Parathyroid adenoma (tissue), 2 donors: ENCODE measurements at regions not wholly inside any gene's neighbourhood (a gene's known extent, or its start where the extent isn't known, plus 50 kb on each side); places are given as distances from the start of the nearest gene placed in this dataset.

Source experiments
- H2AFZ ChIP-seq: fragments of 300-600 bp; sonication (generic); one replicate; pipeline ENCODE4 v1.7.0; 2017; ENCODE audit warnings: antibody characterized with exemption, mild to moderate bottlenecking
- H3K27ac ChIP-seq: fragments of 300-600 bp; sonication (generic); one replicate; pipeline ENCODE4 v1.7.0; 2017
- H3K27me3 ChIP-seq: fragments of 300-600 bp; sonication (generic); one replicate; pipeline ENCODE4 v1.7.0; 2017; ENCODE audit warnings: low read length; ENCODE audit not compliant: control insufficient read depth, insufficient read depth
- H3K36me3 ChIP-seq: fragments of 300-600 bp; sonication (generic); one replicate; pipeline ENCODE4 v1.7.0; 2017; ENCODE audit warnings: low read length; ENCODE audit not compliant: control insufficient read depth, insufficient read depth
- H3K4me1 ChIP-seq: fragments of 300-600 bp; sonication (generic); one replicate; pipeline ENCODE4 v1.7.0; 2017; ENCODE audit warnings: control low read depth
- H3K4me2 ChIP-seq: fragments of 300-600 bp; sonication (generic); one replicate; pipeline ENCODE4 v1.7.0; 2017; ENCODE audit warnings: low read length
- H3K4me3 ChIP-seq: fragments of 300-600 bp; sonication (generic); one replicate; pipeline ENCODE4 v1.7.0; 2017; ENCODE audit warnings: low read depth, low read length
- H3K79me2 ChIP-seq: fragments of 300-600 bp; sonication (generic); one replicate; pipeline ENCODE4 v1.7.0; 2017; ENCODE audit warnings: control low read depth
- H3K9ac ChIP-seq: fragments of 300-600 bp; sonication (generic); one replicate; pipeline ENCODE4 v1.7.0; 2017; ENCODE audit warnings: mild to moderate bottlenecking
- H3K9me3 ChIP-seq: fragments of 300-600 bp; sonication (generic); one replicate; pipeline ENCODE4 v1.7.0; 2017; ENCODE audit warnings: low read length; ENCODE audit not compliant: control insufficient read depth
- CTCF ChIP-seq: fragments of 300-600 bp; sonication (generic); IDR thresholded peaks from one replicate; pipeline ENCODE4 v1.7.0; 2017; ENCODE audit warnings: antibody characterized with exemption, mild to moderate bottlenecking
- donor health status: primary hyperparathyroidism.

GRCh38 chr20:4370851-4371250, 121.8 kb upstream of the ADRA1D start:
- Histone ChIP-seq H2AFZ (no peak overlapping the region), H3K4me1 (no peaks in the 10 kb centered on the region), H3K9ac (no peak overlapping the region), H3K9me3 (no peaks in the 10 kb centered on the region), H3K36me3 (no peaks in the 10 kb centered on the region), H3K27me3 (no peaks in the 10 kb centered on the region), H3K4me3 (no peak overlapping the region), H3K4me2 (no peak overlapping the region), H3K79me2 (no peaks in the 10 kb centered on the region), H3K27ac (no peak overlapping the region)
- TF ChIP-seq CTCF, result no peak

- H3K4me3 ChIP-seq, result no peak overlapping the region
- H3K27ac ChIP-seq, result no peak overlapping the region
- no peak overlapping the region for H2AFZ ChIP-seq
- no peaks in the 10 kb centered on the region for H3K27me3 ChIP-seq
- H3K9me3 ChIP-seq, result no peaks in the 10 kb centered on the region
- no peak overlapping the region for H3K4me2 ChIP-seq
- no peak overlapping the region for H3K9ac ChIP-seq
- H3K4me1 ChIP-seq, result no peaks in the 10 kb centered on the region
- no peaks in the 10 kb centered on the region for H3K79me2 ChIP-seq
- TF ChIP-seq CTCF, result no peak
- H3K36me3 ChIP-seq, result no peaks in the 10 kb centered on the region
These were observed 120.7 kb upstream of the ADRA1D start for GRCh38 chr20:4369798-4370124.

GRCh38 chr20:4369119-4369797, 120.2 kb upstream of the ADRA1D start:
- no peaks in the 10 kb centered on the region for H3K9me3 ChIP-seq
- H3K4me3 ChIP-seq, result no peak overlapping the region
- no peak overlapping the region for H2AFZ ChIP-seq
- no peaks in the 10 kb centered on the region for H3K4me1 ChIP-seq
- no peak overlapping the region for H3K9ac ChIP-seq
- H3K36me3 ChIP-seq, result no peaks in the 10 kb centered on the region
- H3K27ac ChIP-seq, result no peak overlapping the region
- no peaks in the 10 kb centered on the region for H3K79me2 ChIP-seq
- no peak overlapping the region for H3K4me2 ChIP-seq
- TF ChIP-seq CTCF, result no peak
- H3K27me3 ChIP-seq, result no peaks in the 10 kb centered on the region

- H3K27me3 ChIP-seq, result no peaks in the 10 kb centered on the region
- H3K79me2 ChIP-seq, result no peaks in the 10 kb centered on the region
- H3K9me3 ChIP-seq, result no peaks in the 10 kb centered on the region
- TF ChIP-seq CTCF, result no peak
- H3K36me3 ChIP-seq, result no peaks in the 10 kb centered on the region
- no peak overlapping the region for H3K27ac ChIP-seq
- H3K4me2 ChIP-seq, result no peak overlapping the region
- H3K9ac ChIP-seq, result no peak overlapping the region
- no peak overlapping the region for H3K4me3 ChIP-seq
- no peaks in the 10 kb centered on the region for H3K4me1 ChIP-seq
- no peak overlapping the region for H2AFZ ChIP-seq
These were observed 117.0 kb upstream of the ADRA1D start for GRCh38 chr20:4366076-4366475.

- Histone ChIP-seq H3K9ac (no peak overlapping the region), H3K4me2 (no peak overlapping the region), H2AFZ (no peak overlapping the region), H3K79me2 (no peaks in the 10 kb centered on the region), H3K27me3 (no peaks in the 10 kb centered on the region), H3K9me3 (no peaks in the 10 kb centered on the region), H3K4me3 (no peak overlapping the region), H3K27ac (no peak overlapping the region), H3K4me1 (no peaks in the 10 kb centered on the region), H3K36me3 (no peaks in the 10 kb centered on the region)
- no peak for TF ChIP-seq CTCF
These were observed 109.5 kb upstream of the ADRA1D start for GRCh38 chr20:4358552-4358951.
